ENCODE measurements at regions not wholly inside any gene's neighbourhood (a gene's known extent, or its start where the extent isn't known, plus 50 kb on each side); places are given as distances from the start of the nearest gene placed in this dataset.
"Not testable (repeated sequence)": the region's sequence is repeated elsewhere in the genome, so short reads cannot be mapped to it uniquely, and the experiment has no call there.

DNA sequence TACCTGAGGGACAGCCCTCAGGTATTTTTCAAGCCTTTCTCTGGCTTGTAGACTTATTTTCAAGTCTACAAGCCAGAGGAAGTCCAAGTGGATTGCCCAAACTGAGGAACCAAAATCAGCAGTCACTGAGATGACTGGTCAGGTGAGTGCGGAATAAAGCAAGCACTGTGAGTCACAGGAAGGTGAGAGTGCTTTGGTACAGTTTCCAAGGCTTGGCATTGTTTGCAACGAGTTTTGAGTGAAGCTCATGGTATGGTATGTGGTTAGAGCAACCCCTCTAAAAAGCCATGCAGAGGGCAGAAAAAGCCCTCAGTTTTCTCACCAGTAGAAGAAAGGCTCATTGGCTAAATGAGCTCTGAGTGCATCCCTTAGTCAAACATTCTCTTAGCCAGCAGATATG is 112.8 kb upstream of the EOLA2 start:
- DNase-seq (ENCODE audit: extremely low read depth, low read depth, low spot score), result no peak

DNA sequence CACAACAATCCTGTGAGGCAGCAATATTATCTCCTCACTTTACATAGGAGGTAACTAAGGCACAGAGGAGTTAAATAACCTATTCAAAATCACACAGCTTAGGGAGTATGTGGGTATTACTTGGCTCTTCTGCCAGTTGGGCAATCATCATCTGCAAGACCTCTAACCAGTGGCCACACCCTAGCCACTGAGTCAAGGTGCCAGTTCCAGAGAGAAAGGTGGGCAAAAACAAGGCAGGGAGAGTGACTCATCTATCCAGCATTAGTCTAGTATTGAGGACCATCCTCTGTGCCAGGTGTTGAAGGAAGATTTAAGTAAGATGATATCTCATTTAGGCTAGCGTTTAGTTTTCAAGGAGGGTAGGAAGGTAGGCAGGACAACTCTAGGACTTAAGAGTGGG is 113.9 kb upstream of the EOLA2 start:
- DNase-seq (ENCODE audit: extremely low read depth, low read depth, low spot score), result no peak

DNA sequence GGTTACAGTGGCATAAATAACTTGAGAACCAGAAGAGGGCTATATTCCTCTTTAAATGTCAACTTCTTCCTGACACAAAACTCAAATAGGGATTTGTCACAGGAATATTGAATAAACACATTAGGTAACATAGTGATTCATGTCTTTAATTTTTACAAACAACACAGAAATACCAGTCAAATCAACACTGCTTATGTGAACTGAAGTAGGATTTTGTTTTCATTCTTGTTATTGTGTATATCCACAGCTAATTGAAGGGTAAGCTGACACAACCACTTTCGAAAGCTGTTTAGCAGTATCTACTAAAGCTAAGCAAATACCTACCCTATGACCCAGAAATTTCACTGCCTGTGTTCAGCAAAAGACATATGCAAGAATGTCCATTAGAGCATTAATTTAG is 120.4 kb upstream of the EOLA2 start:
- DNase-seq (ENCODE audit: extremely low read depth, low read depth, low spot score), result no peak

DNA sequence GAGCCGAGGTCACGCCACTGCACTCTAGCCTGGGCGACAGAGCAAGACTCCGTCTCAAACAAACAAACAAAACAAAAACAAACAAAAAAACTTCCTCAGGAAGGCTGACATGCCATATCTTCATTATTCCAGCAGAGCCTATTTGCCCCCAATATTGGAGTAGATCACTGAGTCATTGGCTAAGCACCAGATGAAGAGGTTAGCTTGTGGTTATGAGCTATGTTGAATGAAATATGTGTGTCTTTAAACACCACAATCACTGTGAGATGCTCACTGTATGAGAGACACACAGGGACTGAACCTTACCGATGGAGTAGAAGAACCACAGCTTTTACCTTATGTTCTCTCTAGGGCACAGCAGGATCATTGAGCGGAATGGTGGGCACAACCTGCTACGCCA is 122.1 kb upstream of the EOLA2 start:
- DNase-seq (ENCODE audit: extremely low read depth, low read depth, low spot score), result no peak

- DNase-seq (ENCODE audit: extremely low read depth, low read depth, low spot score), result no peak
Observed at GRCh38 chrX:150062292-150063137, 124.2 kb upstream of the EOLA2 start.

DNA sequence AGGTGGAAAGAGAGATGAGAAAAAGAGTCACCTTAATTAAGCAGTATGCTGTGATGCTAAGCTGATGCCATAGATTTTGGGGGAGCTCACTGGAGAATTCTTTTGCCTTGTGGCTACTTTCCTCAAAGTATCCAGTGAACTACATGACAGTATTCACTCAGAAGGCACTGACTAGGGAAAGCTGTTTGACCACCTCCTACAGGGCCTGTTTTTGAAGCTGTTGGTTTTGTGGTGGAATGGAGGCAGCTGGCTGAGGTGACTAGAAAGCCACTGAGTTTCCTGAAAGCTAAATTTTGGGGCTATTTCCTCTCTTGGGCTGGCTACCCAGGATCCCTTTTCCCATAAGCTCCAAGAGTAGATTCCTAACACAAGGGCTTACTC is 124.8 kb upstream of the EOLA2 start:
- no peak for DNase-seq (ENCODE audit: extremely low read depth, low read depth, low spot score)

GRCh38 chrX:150063674-150064073 is 125.4 kb upstream of the EOLA2 start:
- no peak for DNase-seq (ENCODE audit: extremely low read depth, low read depth, low spot score)

DNA sequence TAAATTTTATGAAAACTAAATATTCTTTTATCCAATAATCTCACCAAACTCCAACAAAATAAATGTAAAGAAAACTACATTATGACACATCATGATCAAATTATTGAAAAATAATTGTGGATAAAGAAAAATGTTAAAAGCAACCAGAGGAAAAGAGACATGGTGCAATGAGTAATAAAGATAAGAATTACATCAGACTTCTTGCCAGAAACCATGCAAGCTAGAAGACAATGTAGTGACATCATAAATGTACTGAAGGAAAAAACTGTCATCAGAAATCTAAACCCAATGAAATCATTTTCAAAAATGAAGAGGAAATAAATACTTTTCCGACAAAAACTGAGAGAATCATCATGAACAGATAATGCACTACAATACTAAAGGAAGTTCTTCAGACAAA is 135.9 kb upstream of the EOLA2 start:
- no peak for DNase-seq (ENCODE audit: extremely low read depth, low read depth, low spot score)

- no peak for DNase-seq (ENCODE audit: extremely low read depth, low read depth, low spot score)
Observed at GRCh38 chrX:150080497-150080896, 142.2 kb upstream of the EOLA2 start.

- no peak for DNase-seq (ENCODE audit: extremely low read depth, low read depth, low spot score)
Observed at GRCh38 chrX:150081076-150081475, 142.8 kb upstream of the EOLA2 start.

GRCh38 chrX:150084496-150085229 is 146.4 kb upstream of the EOLA2 start:
- DNase-seq (ENCODE audit: extremely low read depth, low read depth, low spot score), result no peak

DNA sequence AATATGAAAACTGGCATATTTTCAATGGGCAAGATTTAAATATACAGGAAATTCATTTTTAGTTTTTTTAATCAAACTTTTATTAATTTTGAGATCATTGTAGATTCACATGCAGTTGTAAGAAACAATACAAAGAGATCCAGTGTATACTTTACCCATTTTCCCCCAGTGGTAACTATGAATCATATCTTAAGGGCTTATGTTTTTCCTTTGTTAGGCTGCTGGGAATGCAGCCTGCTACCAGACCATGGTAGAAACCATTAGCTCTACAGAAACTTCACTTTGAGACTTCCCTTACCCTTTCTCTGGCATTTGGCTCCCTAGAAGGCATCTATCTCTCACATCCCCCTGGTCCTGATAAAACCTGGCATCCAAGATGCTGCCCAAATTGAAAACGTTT is 147.6 kb upstream of the EOLA2 start:
- DNase-seq (ENCODE audit: extremely low read depth, low read depth, low spot score), result no peak

DNA sequence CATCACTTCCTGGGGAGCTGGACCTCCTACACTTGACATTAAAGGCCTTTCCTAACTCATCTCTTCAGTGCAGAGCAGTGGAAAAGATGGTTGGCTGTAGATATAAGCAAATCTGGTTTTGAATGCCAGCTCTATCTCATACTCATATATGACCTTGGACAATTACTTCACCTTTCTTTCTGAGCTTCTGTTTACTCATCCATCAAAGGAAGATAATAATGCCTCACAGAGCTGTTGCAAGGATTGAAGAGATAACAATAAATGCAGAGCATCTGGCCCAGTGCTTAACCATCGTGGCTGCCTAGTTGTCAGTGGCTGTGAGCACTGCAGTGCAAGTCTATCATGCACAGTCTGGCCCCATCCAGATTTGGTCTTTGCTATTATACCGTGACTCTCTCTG is 148.1 kb upstream of the EOLA2 start:
- no peak for DNase-seq (ENCODE audit: extremely low read depth, low read depth, low spot score)

DNA sequence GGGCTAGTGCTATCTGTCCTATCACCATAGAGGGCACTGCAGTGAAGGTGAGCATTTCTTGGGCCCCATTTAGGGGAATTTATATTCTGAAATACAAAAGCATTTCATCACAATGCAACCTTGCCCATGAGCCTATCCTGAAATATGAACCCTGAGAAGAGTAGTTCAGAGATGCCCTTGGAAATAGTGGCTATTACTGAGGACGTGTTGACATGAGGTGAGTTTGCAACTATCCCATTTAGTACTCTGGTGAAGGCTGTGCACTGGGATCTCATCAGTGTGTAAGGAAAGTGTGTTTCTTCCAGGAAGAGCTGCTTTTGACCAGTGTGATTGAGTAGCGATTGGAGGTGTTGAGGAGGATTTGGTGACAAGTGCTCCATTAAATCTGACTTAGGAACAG is 149.3 kb upstream of the EOLA2 start:
- no peak for DNase-seq (ENCODE audit: extremely low read depth, low read depth, low spot score)

GRCh38 chrX:150088042-150088441 is 149.8 kb upstream of the EOLA2 start:
- no peak for DNase-seq (ENCODE audit: extremely low read depth, low read depth, low spot score)

GRCh38 chrX:150088766-150089518 is 150.7 kb upstream of the EOLA2 start:
- DNase-seq (ENCODE audit: extremely low read depth, low read depth, low spot score), result no peak

- not testable (repeated sequence) for DNase-seq (ENCODE audit: extremely low read depth, low read depth, low spot score)
Observed at GRCh38 chrX:150091300-150091699, 153.0 kb upstream of the EOLA2 start.

GRCh38 chrX:150092549-150092948 is 154.3 kb upstream of the EOLA2 start:
- DNase-seq (ENCODE audit: extremely low read depth, low read depth, low spot score), result no peak

DNA sequence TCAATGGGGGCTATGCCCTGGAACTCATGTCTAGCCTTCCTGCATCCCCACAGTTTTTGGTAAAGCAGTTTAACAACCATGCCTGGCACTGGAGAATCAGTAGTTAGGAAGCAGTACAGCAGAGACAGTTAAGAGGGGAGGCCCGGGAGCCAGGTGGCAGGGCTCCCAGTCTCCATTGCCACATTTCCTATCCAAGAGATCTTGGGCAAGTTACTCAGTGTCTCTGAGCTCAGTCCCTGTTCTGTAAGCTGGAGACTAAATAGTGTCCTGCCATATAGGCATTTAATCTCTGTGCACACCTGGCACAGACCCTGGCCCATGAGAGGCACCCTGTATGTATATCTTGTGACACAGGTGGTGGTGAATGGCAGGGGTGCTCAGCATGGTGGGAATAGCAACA is 156.1 kb upstream of the EOLA2 start:
- DNase-seq (ENCODE audit: extremely low read depth, low read depth, low spot score), result no peak

- DNase-seq (ENCODE audit: extremely low read depth, low read depth, low spot score), result no peak
Observed at GRCh38 chrX:150094996-150095395, 156.7 kb upstream of the EOLA2 start.

- DNase-seq (ENCODE audit: extremely low read depth, low read depth, low spot score), result no peak
Observed at GRCh38 chrX:150099316-150099715, 161.0 kb upstream of the EOLA2 start.

GRCh38 chrX:150100261-150100660 is 162.0 kb upstream of the EOLA2 start:
- no peak for DNase-seq (ENCODE audit: extremely low read depth, low read depth, low spot score)
